ENCODE measurements at regions not wholly inside any gene's neighbourhood (a gene's known extent, or its start where the extent isn't known, plus 50 kb on each side); places are given as distances from the start of the nearest gene placed in this dataset.

DNA sequence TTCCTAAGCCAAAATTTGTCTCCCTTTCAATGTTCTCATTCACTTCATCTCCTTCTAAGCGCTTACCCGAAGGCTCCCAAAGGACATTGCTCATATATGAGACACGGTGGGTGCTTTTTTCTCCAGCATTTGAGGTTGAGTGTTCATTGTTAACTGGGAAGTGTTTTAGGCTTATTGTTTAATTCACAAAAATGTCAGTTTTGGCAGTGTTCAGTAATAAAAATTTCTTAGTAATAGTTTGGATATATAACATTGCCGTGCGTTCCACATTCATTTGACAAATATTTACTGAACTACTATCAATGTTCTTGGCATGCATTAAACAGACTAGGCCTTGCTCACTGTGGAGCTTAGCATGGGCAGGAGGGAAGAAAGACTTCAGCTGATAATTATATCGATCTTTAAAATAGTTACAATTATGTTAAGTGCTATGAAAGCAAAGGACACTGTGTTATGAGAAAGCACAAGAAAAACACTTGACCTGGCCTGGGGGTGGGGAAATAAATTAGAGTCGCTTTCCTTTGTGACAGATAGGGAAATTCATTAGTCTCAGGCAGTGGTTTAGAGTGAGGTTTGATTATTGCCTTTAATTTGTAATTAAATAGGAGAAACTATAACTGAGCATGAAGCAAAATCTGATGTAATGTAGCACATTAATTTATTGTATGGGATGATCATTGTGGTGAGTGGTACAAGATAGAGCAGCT lies 82.2 kb upstream of the DOCK10 start:
- DNase-seq: no peak
- H3K4me3 ChIP-seq: no peak overlapping the region
- 25 to 50% (median 32%) methylated on average over 7 of the region's 7 CpGs for WGBS, 3 donors
- TF ChIP-seq, protein P1, sequence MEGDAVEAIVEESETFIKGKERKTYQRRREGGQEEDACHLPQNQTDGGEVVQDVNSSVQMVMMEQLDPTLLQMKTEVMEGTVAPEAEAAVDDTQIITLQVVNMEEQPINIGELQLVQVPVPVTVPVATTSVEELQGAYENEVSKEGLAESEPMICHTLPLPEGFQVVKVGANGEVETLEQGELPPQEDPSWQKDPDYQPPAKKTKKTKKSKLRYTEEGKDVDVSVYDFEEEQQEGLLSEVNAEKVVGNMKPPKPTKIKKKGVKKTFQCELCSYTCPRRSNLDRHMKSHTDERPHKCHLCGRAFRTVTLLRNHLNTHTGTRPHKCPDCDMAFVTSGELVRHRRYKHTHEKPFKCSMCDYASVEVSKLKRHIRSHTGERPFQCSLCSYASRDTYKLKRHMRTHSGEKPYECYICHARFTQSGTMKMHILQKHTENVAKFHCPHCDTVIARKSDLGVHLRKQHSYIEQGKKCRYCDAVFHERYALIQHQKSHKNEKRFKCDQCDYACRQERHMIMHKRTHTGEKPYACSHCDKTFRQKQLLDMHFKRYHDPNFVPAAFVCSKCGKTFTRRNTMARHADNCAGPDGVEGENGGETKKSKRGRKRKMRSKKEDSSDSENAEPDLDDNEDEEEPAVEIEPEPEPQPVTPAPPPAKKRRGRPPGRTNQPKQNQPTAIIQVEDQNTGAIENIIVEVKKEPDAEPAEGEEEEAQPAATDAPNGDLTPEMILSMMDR (IDR thresholded peaks at IDR 0.05): no peak
- TF ChIP-seq POLR2A (IDR thresholded peaks at IDR 0.05) (no peak), EP300 (IDR thresholded peaks at IDR 0.05) (no peak)
- no peaks in the 10 kb centered on the region for H3K9me3 ChIP-seq
- H3K4me1 ChIP-seq (ENCODE audit: insufficient read depth): no peaks in the 10 kb centered on the region
- no peaks in the 10 kb centered on the region for H3K27me3 ChIP-seq
- intact Hi-C loops (cut with DNase I): loop anchor here in 1 of 4 donors (10.0 kb wide), 1 partner anchor 540 kb away; no protein-coding TSS in a partner anchor
- no peak overlapping the region for H3K27ac ChIP-seq
- H3K36me3 ChIP-seq: no peaks in the 10 kb centered on the region

DNA sequence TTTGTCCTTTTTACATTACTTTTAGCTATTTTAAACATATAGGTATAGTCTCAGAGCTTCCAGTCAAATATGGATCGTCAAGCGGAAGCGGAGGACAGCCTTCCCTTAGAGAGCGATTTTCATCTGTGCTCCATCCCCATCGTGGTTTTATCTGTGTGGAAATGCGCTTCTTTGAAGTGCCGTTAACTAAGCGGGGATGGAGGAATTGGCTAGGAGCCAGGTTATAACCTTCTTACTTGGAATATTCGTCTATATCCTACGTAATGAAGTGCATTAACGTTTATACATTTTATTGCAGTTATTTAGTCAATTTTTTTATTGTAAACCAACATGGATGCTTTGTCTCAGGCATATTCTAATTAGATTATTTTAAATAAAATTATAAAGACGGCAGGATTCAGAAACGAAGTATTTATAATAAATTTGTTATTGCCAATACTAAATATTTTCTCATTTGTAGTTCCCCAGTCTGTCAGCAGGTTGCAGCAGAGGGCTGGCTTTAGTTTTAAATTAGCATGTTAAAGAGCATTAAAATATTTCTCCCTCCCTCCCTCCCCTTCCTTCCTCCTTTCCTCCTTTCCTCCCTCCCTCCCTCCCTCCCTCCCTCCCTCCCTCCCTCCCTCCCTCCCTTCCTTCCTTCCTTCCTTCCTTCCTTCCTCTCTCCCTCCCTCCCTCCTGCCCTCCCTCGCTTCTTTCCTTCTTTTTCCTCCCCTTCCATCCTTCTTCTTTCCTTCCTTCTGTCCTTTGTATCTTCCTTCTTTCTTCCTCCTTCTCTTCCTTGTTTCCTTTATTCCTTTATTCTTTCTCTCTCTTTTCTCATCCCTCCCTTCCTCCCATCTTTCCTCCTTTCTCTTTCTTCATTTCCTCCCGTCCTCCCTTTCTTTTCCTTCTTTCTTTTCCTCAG lies 80.6 kb upstream of the DOCK10 start:
- Histone ChIP-seq H3K27me3 (no peaks in the 10 kb centered on the region), H3K4me1 (ENCODE audit: insufficient read depth) (no peaks in the 10 kb centered on the region), H3K4me3 (no peak overlapping the region), H3K9me3 (no peaks in the 10 kb centered on the region), H3K36me3 (no peaks in the 10 kb centered on the region), H3K27ac (no peak overlapping the region)
- 38 to 49% (median 41%) methylated on average over 15 of the region's 15 CpGs for WGBS, 3 donors
- no peak for TF ChIP-seq POLR2A (IDR thresholded peaks at IDR 0.05)
- TF ChIP-seq, protein P1 (IDR thresholded peaks at IDR 0.05): peak in 1 of 3 donors; percentile 11
- no peak for DNase-seq
- intact Hi-C loops (cut with DNase I): loop anchor here in 1 of 4 donors (10.0 kb wide), 1 partner anchor 542 kb away; no protein-coding TSS in a partner anchor

DNA sequence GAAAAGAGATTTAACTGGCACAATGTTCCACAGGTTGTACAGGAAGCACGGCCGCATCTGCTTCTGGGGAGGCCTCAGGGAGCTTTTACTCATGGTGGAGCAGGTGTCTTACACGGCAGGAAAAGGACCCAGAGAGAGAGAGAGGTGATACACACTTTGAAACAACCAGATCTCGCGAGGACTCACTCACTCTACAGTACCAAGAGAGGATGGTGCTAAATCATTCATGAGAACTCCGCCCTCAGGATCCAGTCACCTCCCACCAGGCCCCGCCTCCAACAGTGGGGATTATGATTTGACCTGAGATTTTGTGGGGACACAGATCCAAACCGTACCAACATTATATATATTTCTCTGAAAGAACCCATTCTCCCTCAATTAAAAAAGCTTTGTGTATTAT lies 79.7 kb upstream of the DOCK10 start:
- H3K27me3 ChIP-seq: no peaks in the 10 kb centered on the region
- no peak for DNase-seq
- H3K27ac ChIP-seq: no peak overlapping the region
- H3K4me1 ChIP-seq (ENCODE audit: insufficient read depth): no peaks in the 10 kb centered on the region
- H3K9me3 ChIP-seq: no peaks in the 10 kb centered on the region
- WGBS, 3 donors: 86 to 90% (median 88%) methylated on average over 8 of the region's 8 CpGs
- TF ChIP-seq POLR2A (IDR thresholded peaks at IDR 0.05) (no peak), EP300 (IDR thresholded peaks at IDR 0.05) (no peak)
- TF ChIP-seq, protein P1 (IDR thresholded peaks at IDR 0.05): no peak
- H3K36me3 ChIP-seq: no peaks in the 10 kb centered on the region
- no peak overlapping the region for H3K4me3 ChIP-seq
- intact Hi-C loops (cut with DNase I): loop anchor here in 1 of 4 donors (10.0 kb wide), 1 partner anchor 543 kb away; no protein-coding TSS in a partner anchor

DNA sequence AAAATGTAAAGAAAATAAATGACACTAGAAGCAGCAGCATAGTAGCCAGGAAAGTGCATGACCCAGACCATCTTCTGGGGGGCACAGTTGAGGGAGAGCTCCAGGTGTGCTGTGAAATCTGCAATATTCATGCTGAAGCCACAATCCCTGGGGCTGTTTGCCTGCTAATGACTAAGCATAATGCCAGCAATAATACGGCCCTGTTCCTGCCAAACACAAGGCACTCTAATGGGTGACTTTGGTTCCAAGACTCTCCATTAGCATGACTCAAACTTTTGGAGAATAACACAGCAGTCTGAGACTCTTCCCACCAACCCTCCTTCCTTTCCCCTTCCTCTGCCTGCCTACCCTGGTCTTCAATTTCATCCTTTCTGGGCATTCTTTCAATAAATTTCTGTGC lies 77.9 kb upstream of the DOCK10 start:
- 53 to 61% (median 56%) methylated on average over 1 of the region's 1 CpG for WGBS, 3 donors
- Histone ChIP-seq H3K36me3 (no peaks in the 10 kb centered on the region), H3K4me3 (no peak overlapping the region), H3K9me3 (no peaks in the 10 kb centered on the region), H3K27me3 (no peaks in the 10 kb centered on the region), H3K4me1 (ENCODE audit: insufficient read depth) (no peaks in the 10 kb centered on the region), H3K27ac (no peak overlapping the region)
- TF ChIP-seq EP300 (IDR thresholded peaks at IDR 0.05) (no peak), POLR2A (IDR thresholded peaks at IDR 0.05) (no peak)
- TF ChIP-seq, protein P1 (IDR thresholded peaks at IDR 0.05): no peak
- no peak for DNase-seq
- intact Hi-C loops (cut with DNase I): loop anchor here in 1 of 4 donors (10.0 kb wide), 1 partner anchor 545 kb away; no protein-coding TSS in a partner anchor

All from ovary (tissue), 7 donors.